Renal cortical epithelial cell (primary cell): ENCODE measurements at regions not wholly inside any gene's neighbourhood (a gene's known extent, or its start where the extent isn't known, plus 50 kb on each side); places are given as distances from the start of the nearest gene placed in this dataset.

Experiments used
- DNase-seq: peaks from one replicate; pipeline ENCODE4 v3.0.0-alpha.2; 2011; ENCODE audit warnings: low read depth

GRCh38 chr1:199319341-199319740 lies 680.5 kb downstream of the PTPRC start:
- no peak for DNase-seq

GRCh38 chr1:199322278-199322677 lies 683.4 kb downstream of the PTPRC start:
- DNase-seq = no peak

- DNase-seq = no peak
These were observed 694.3 kb upstream of the NR5A2 start for GRCh38 chr1:199333180-199333579.

- DNase-seq = no peak
These were observed 692.0 kb upstream of the NR5A2 start for GRCh38 chr1:199335496-199335895.

- no peak for DNase-seq
These were observed 690.5 kb upstream of the NR5A2 start for GRCh38 chr1:199336745-199337640.

GRCh38 chr1:199338760-199339159 lies 688.8 kb upstream of the NR5A2 start:
- no peak for DNase-seq

GRCh38 chr1:199352351-199352750 lies 675.2 kb upstream of the NR5A2 start:
- no peak for DNase-seq

GRCh38 chr1:199353906-199354305 lies 673.6 kb upstream of the NR5A2 start:
- DNase-seq = no peak

- no peak for DNase-seq
These were observed 670.9 kb upstream of the NR5A2 start for GRCh38 chr1:199356561-199356960.

GRCh38 chr1:199357599-199357998 lies 669.9 kb upstream of the NR5A2 start:
- no peak for DNase-seq

- no peak for DNase-seq
These were observed 664.5 kb upstream of the NR5A2 start for GRCh38 chr1:199362996-199363395.

GRCh38 chr1:199373139-199373538 lies 654.4 kb upstream of the NR5A2 start:
- no peak for DNase-seq

GRCh38 chr1:199377211-199377610 lies 650.3 kb upstream of the NR5A2 start:
- no peak for DNase-seq

- no peak for DNase-seq
These were observed 643.7 kb upstream of the NR5A2 start for GRCh38 chr1:199383793-199384192.

- no peak for DNase-seq
These were observed 632.7 kb upstream of the NR5A2 start for GRCh38 chr1:199394856-199395255.

GRCh38 chr1:199396456-199396855 lies 631.1 kb upstream of the NR5A2 start:
- DNase-seq = no peak

- no peak for DNase-seq
These were observed 627.4 kb upstream of the NR5A2 start for GRCh38 chr1:199399996-199400724.

GRCh38 chr1:199403531-199404116 lies 623.9 kb upstream of the NR5A2 start:
- peak; percentile 95 for DNase-seq

GRCh38 chr1:199404191-199404590 lies 623.3 kb upstream of the NR5A2 start:
- peak; percentile 51 for DNase-seq

GRCh38 chr1:199404976-199405375 lies 622.5 kb upstream of the NR5A2 start:
- DNase-seq = peak; percentile 2

GRCh38 chr1:199405634-199406196 lies 621.8 kb upstream of the NR5A2 start:
- DNase-seq = no peak

- DNase-seq = no peak
These were observed 617.0 kb upstream of the NR5A2 start for GRCh38 chr1:199410462-199410861.
